Endothelial cell of umbilical vein (primary cell): ENCODE measurements at regions not wholly inside any gene's neighbourhood (a gene's known extent, or its start where the extent isn't known, plus 50 kb on each side); places are given as distances from the start of the nearest gene placed in this dataset.

Experiments used
- BruUV-seq: library from RNA; stranded (reverse); fragments of 400-500 nt; replicated peaks from 2 replicates; lab custom pipeline; 2021; lab: Mats Ljungman, UMichigan
- CTCF ChIA-PET: fragments of 300-600, 350-600 bp; sonication (Branson Sonifier 250); formaldehyde crosslinking; loops from one replicate; lab custom pipeline; 2021; ENCODE audit warnings: antibody characterized with exemption, inconsistent platforms; lab: Charles Lee
- POLR2A ChIA-PET: fragments of 300-600, 350-600 bp; sonication (Branson Sonifier 250); formaldehyde crosslinking; loops from one replicate; lab custom pipeline; 2021; ENCODE audit warnings: antibody characterized with exemption, inconsistent platforms; lab: Charles Lee
- DNase-seq: peaks from one replicate; pipeline ENCODE4 v3.0.0-alpha.2; 2011; ENCODE audit warnings: low read depth, low spot score
- FAIRE-seq: peaks from 2 replicates; lab custom pipeline; 2011; peaks lifted over from hg19 to GRCh38; lab: Jason Lieb, UNC
- H2AFZ ChIP-seq: 2 replicates; pipeline ENCODE4 v1.6.0; 2012; ENCODE audit warnings: low read depth, low read length, control low read depth, inconsistent platforms
- H3K27ac ChIP-seq: 2 replicates; pipeline ENCODE4 v1.5.1; 2011; ENCODE audit warnings: low read depth, mild to moderate bottlenecking, control low read depth, low read length, moderate library complexity; ENCODE audit not compliant: insufficient read depth
- H3K27me3 ChIP-seq, 2 experiments: 2 replicates each; pipeline versions ENCODE4 v1.6.0 to v1.6.1; 2011; ENCODE audit warnings: low read length in 2 of 2, mixed read lengths in 1 of 2; ENCODE audit not compliant: control insufficient read depth in 2 of 2, insufficient read depth in 2 of 2
- H3K36me3 ChIP-seq, 2 experiments: 2 replicates in 1 of 2; 3 replicates in 1 of 2; pipeline ENCODE4 v1.5.1; 2011; ENCODE audit warnings: low read length in 2 of 2, mild to moderate bottlenecking in 1 of 2, moderate library complexity in 1 of 2; ENCODE audit not compliant: control insufficient read depth in 2 of 2, insufficient read depth in 2 of 2; ENCODE audit errors: extremely low read depth in 1 of 2
- H3K4me1 ChIP-seq: 3 replicates; pipeline ENCODE4 v1.5.1; 2011; ENCODE audit warnings: mild to moderate bottlenecking, low read length; ENCODE audit not compliant: control insufficient read depth, insufficient read depth; ENCODE audit errors: extremely low read depth
- H3K4me2 ChIP-seq: 2 replicates; pipeline ENCODE4 v1.6.1; 2011; ENCODE audit warnings: low read length, control low read depth, mixed read lengths; ENCODE audit not compliant: insufficient read depth
- H3K4me3 ChIP-seq, 3 experiments: fragments of 200-600 bp in 1 of 3; sonication (generic), shearing (Covaris generic) in 1 of 3; replicated peaks in 1 of 3; 2 replicates each; pipeline ENCODE4 v1.5.1; 2011 to 2016; ENCODE audit warnings: control low read depth in 3 of 3, low read length in 3 of 3, mild to moderate bottlenecking in 2 of 3, inconsistent platforms in 1 of 3, low read depth in 1 of 3, moderate library complexity in 1 of 3; ENCODE audit not compliant: insufficient read depth in 1 of 3
- H3K79me2 ChIP-seq: 2 replicates; pipeline ENCODE4 v1.6.0; 2012; ENCODE audit warnings: low read length, inconsistent platforms; ENCODE audit not compliant: control insufficient read depth, insufficient read depth
- H3K9ac ChIP-seq: replicated peaks from 2 replicates; pipeline ENCODE3; 2011; ENCODE audit warnings: low read length, control low read depth; ENCODE audit not compliant: insufficient read depth; ENCODE audit errors: extremely low read depth
- H3K9me1 ChIP-seq: replicated peaks from 3 replicates; pipeline ENCODE4 v1.6.0; 2011; ENCODE audit warnings: mild to moderate bottlenecking, low read length; ENCODE audit not compliant: control insufficient read depth, insufficient read depth; ENCODE audit errors: extremely low read depth
- H3K9me3 ChIP-seq: replicated peaks from 2 replicates; pipeline ENCODE4 v1.5.1; 2012; ENCODE audit warnings: low read length, inconsistent platforms; ENCODE audit not compliant: control insufficient read depth, insufficient read depth
- H4K20me1 ChIP-seq: replicated peaks from 2 replicates; pipeline ENCODE3; 2011; ENCODE audit warnings: mild to moderate bottlenecking, low read length; ENCODE audit not compliant: control insufficient read depth, insufficient read depth; ENCODE audit errors: extremely low read depth
- EZH2 ChIP-seq: IDR thresholded peaks from 2 replicates; pipeline ENCODE4 v1.6.1; 2012; ENCODE audit warnings: borderline replicate concordance, low read depth, mild to moderate bottlenecking, moderate library complexity, low read length, inconsistent platforms; ENCODE audit not compliant: severe bottlenecking
- FOS ChIP-seq: IDR thresholded peaks from 2 replicates; pipeline ENCODE4 v1.6.1; 2011; ENCODE audit warnings: mild to moderate bottlenecking, low read length, moderate library complexity, borderline replicate concordance; ENCODE audit not compliant: insufficient read depth
- GATA2 ChIP-seq: IDR thresholded peaks from 2 replicates; pipeline ENCODE4 v1.7.0; 2011; ENCODE audit warnings: low read depth, mild to moderate bottlenecking, moderate library complexity, mixed read lengths, low read length; ENCODE audit not compliant: insufficient read length, insufficient read depth
- JUN ChIP-seq: IDR thresholded peaks from 2 replicates; pipeline ENCODE4 v1.6.1; 2011; ENCODE audit warnings: borderline replicate concordance, low read depth; ENCODE audit not compliant: insufficient read length, insufficient read depth
- MAX ChIP-seq: IDR thresholded peaks from 2 replicates; pipeline ENCODE4 v1.6.1; 2011; ENCODE audit not compliant: insufficient read depth, insufficient read length
- MYC ChIP-seq: IDR thresholded peaks from one replicate; pipeline ENCODE4 v1.6.1; 2011; ENCODE audit warnings: mild to moderate bottlenecking, low read depth, low read length
- POLR2A ChIP-seq: IDR thresholded peaks from 2 replicates; pipeline ENCODE4 v1.6.1; 2012; ENCODE audit warnings: low read depth, mild to moderate bottlenecking, control low read depth, low read length
- POLR2AphosphoS5 ChIP-seq: IDR thresholded peaks from 2 replicates; pipeline ENCODE4 v1.6.1; 2012; ENCODE audit warnings: low read depth, mild to moderate bottlenecking, control low read depth, low read length, moderate library complexity; ENCODE audit not compliant: insufficient read depth
- dilution Hi-C: fragments of 300-500 bp; cut with MboI; formaldehyde crosslinking; loops from one replicate; pipeline ENCODE4 v1.15.0; 2019; ENCODE audit warnings: low sequenced_read_pairs; ENCODE audit not compliant: extremely low pct_ligation_motif_present
- intact Hi-C: fragments of 100-400 bp; cut with micrococcal nuclease; formaldehyde crosslinking; loops from one replicate; pipeline ENCODE4 v1.10.0; 2022
- TF ChIP-seq, protein P1 (sequence below), 2 donors: IDR thresholded peaks; 1 replicate in 1 of 2; 2 replicates in 1 of 2; pipeline ENCODE4 v1.5.1; 2011; ENCODE audit warnings: low read length in 2 of 2, mild to moderate bottlenecking in 2 of 2, moderate library complexity in 2 of 2, control low read depth in 1 of 2, inconsistent platforms in 1 of 2, low read depth in 1 of 2; ENCODE audit not compliant: insufficient read depth in 1 of 2; ENCODE audit errors: extremely low read depth in 1 of 2

DNA sequence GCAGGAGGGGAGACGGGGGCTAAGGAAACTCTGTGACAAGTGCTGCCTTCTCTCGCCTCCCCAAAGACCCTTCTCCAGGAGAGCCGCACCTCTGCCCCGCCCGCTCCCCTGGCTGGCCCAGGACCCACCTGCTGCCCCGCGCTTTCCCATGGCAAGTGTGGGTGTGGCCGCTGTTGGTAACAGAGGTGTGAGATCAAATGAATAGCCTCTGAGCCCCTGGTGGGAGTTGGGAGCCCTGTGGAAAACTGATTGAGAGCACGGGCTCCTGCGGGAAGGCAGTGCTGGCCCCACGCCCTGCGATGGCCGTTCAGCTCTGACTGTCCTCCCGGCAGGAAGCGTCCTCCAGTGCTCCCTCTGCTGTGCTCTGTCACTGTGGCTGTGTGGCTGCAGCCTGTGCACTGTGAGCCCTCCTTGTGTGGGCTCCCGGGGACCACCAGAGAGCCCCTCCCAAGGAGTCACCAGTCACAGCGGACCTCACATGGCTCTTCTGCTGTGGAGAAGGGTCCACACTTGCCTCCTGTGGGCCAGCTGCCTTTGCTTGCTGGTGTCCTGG is 1275.9 kb downstream of the BRD1 start:
- Histone ChIP-seq H3K9me1 (no peaks in the 10 kb centered on the region), H3K27ac (no peak overlapping the region), H3K9me3 (peaks cover 10% of the 10 kb centered on the region), H3K79me2 (no peaks in the 10 kb centered on the region), H3K9ac (no peak overlapping the region), H3K4me2 (no peak overlapping the region), H3K27me3 (no peaks in the 10 kb centered on the region), H3K4me1 (no peaks in the 10 kb centered on the region), H3K4me3 (no peak overlapping the region), H3K36me3 (no peaks in the 10 kb centered on the region), H4K20me1 (no peaks in the 10 kb centered on the region), H2AFZ (no peak overlapping the region)
- TF ChIP-seq GATA2 (no peak), JUN (no peak), POLR2A (no peak), MYC (no peak), FOS (no peak), POLR2AphosphoS5 (no peak), EZH2 (no peak), MAX (no peak)
- TF ChIP-seq, protein P1, sequence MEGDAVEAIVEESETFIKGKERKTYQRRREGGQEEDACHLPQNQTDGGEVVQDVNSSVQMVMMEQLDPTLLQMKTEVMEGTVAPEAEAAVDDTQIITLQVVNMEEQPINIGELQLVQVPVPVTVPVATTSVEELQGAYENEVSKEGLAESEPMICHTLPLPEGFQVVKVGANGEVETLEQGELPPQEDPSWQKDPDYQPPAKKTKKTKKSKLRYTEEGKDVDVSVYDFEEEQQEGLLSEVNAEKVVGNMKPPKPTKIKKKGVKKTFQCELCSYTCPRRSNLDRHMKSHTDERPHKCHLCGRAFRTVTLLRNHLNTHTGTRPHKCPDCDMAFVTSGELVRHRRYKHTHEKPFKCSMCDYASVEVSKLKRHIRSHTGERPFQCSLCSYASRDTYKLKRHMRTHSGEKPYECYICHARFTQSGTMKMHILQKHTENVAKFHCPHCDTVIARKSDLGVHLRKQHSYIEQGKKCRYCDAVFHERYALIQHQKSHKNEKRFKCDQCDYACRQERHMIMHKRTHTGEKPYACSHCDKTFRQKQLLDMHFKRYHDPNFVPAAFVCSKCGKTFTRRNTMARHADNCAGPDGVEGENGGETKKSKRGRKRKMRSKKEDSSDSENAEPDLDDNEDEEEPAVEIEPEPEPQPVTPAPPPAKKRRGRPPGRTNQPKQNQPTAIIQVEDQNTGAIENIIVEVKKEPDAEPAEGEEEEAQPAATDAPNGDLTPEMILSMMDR (IDR thresholded peaks at IDR 0.05; ENCODE audit: extremely low read depth in 1 of 2, insufficient read depth in 1 of 2, low read depth in 1 of 2, low read length in 2 of 2): no peak
- ChIA-PET CTCF (no interaction called here), POLR2A (no interaction called here)
- BruUV-seq: no TSS peak
- dilution Hi-C loops (no loop called here), intact Hi-C loops (no loop called here)
- FAIRE-seq (no peak), DNase-seq (no peak)
